ENCODE measurements at regions not wholly inside any gene's neighbourhood (a gene's known extent, or its start where the extent isn't known, plus 50 kb on each side); places are given as distances from the start of the nearest gene placed in this dataset.

GRCh38 chr6:148235446-148235845 is 107.2 kb upstream of the SASH1 start:
- no peak overlapping the region for H3K9ac ChIP-seq (ENCODE audit: low read length)
- H3K79me2 ChIP-seq (ENCODE audit: insufficient read depth, low read length): no peaks in the 10 kb centered on the region
- H3K27me3 ChIP-seq (ENCODE audit: insufficient read depth, low read length): no peaks in the 10 kb centered on the region
- TF ChIP-seq ZFX (IDR thresholded peaks at IDR 0.05) (no peak), EZH2 (IDR thresholded peaks at IDR 0.05) (no peak), JUND (IDR thresholded peaks at IDR 0.05) (no peak), EGR1 (IDR thresholded peaks at IDR 0.05; ENCODE audit: low read depth) (no peak), YY1 (IDR thresholded peaks at IDR 0.05; ENCODE audit: extremely low read depth, insufficient replicate concordance, low read depth, low read length) (no peak), FOSL1 (IDR thresholded peaks at IDR 0.05; ENCODE audit: low read depth) (no peak), CEBPB (IDR thresholded peaks at IDR 0.05; ENCODE audit: low read depth) (no peak), POLR2A (IDR thresholded peaks at IDR 0.05; ENCODE audit: borderline replicate concordance, extremely low read depth, insufficient read depth, insufficient read length) (no peak), MAX (IDR thresholded peaks at IDR 0.05) (no peak), TCF7L2 (IDR thresholded peaks at IDR 0.05; ENCODE audit: borderline replicate concordance, extremely low read depth, insufficient read depth, insufficient read length) (no peak), POLR2AphosphoS5 (IDR thresholded peaks at IDR 0.05; ENCODE audit: low read depth, low read length) (no peak), ELF1 (IDR thresholded peaks at IDR 0.05; ENCODE audit: borderline replicate concordance, low read depth) (no peak), SRF (IDR thresholded peaks at IDR 0.05; ENCODE audit: low read depth) (no peak), EZH2phosphoT487 (IDR thresholded peaks at IDR 0.05; ENCODE audit: borderline replicate concordance) (no peak), RAD21 (IDR thresholded peaks at IDR 0.05; ENCODE audit: low read depth) (no peak), SP1 (IDR thresholded peaks at IDR 0.05; ENCODE audit: low read depth) (no peak)
- TF ChIP-seq, protein P1, sequence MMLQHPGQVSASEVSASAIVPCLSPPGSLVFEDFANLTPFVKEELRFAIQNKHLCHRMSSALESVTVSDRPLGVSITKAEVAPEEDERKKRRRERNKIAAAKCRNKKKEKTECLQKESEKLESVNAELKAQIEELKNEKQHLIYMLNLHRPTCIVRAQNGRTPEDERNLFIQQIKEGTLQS (IDR thresholded peaks at IDR 0.05): no peak
- DNase-seq (ENCODE audit: low read depth, low spot score): no peak
- ChIA-PET CTCF (no interaction called here), POLR2A (no interaction called here), RAD21 (ENCODE audit: low non-redundant PET in 1 of 2, low total read pairs in 2 of 2, uncharacterized antibody in 2 of 2, unreplicated experiment in 2 of 2) (no interaction called here)
- no peaks in the 10 kb centered on the region for H4K20me1 ChIP-seq (ENCODE audit: insufficient read depth)
- no peaks in the 10 kb centered on the region for H3K9me3 ChIP-seq (ENCODE audit: control insufficient read depth in 1 of 2, insufficient read depth in 1 of 2, low read depth in 1 of 2, low read length in 2 of 2)
- H3K4me3 ChIP-seq (replicated peaks in 1 of 2; ENCODE audit: low read depth in 1 of 2, low read length in 2 of 2): no peak overlapping the region
- intact Hi-C loops (cut with micrococcal nuclease): no loop called here
- no peaks in the 10 kb centered on the region for H3K4me1 ChIP-seq (ENCODE audit: control insufficient read depth in 1 of 2, insufficient read depth in 2 of 2, low read length in 2 of 2)
- no TSS peak for BruUV-seq (replicated peaks)
- H3K36me3 ChIP-seq (ENCODE audit: control insufficient read depth in 1 of 2, insufficient read depth in 2 of 2, low read length in 2 of 2): no peaks in the 10 kb centered on the region
- no peak overlapping the region for H3K4me2 ChIP-seq (ENCODE audit: low read length)
- no peak for ATAC-seq
- no peaks in the 10 kb centered on the region for H3K9me2 ChIP-seq (ENCODE audit: insufficient read depth)
- H2AFZ ChIP-seq (ENCODE audit: low read depth, low read length, poor library complexity, severe bottlenecking): no peak overlapping the region
- no peak overlapping the region for H3K27ac ChIP-seq (ENCODE audit: low read depth, low read length)
